ENCODE measurements at regions not wholly inside any gene's neighbourhood (a gene's known extent, or its start where the extent isn't known, plus 50 kb on each side); places are given as distances from the start of the nearest gene placed in this dataset.
"Not testable (repeated sequence)": the region's sequence is repeated elsewhere in the genome, so short reads cannot be mapped to it uniquely, and the experiment has no call there.

DNA sequence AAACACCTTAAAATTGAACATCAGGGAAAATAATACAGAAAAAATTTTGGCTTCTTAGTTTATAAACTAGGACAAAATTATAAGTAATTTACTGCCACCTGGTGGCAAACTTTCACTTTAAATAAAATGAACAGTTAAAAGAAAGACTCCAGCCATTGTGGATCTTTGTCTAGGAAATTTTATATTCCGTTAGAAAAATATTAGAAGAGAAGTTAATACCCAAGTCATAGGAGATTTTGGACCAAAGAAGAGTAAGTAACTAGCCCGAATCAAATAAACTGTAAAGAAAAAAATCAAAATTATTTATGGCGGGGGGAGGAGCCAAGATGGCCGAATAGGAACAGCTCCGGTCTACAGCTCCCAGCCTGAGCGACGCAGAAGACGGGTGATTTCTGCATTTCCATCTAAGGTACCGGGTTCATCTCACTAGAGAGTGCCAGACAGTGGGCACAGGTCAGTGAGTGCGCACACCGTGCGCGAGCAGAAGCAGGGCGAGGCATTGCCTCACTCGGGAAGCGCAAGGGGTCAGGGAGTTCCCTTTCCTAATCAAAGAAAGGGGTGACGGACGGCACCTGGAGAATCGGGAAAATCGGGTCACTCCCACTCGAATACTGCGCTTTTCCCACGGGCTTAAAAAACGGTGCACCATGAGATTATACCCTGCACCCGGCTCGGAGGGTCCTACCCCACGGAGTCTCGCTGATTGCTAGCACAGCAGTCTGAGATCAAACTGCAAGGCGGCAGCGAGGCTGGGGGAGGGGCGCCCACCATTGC, 73.4 kb upstream of the SCIN start:
- WGBS, 5 donors, result 67 to 79% (median 77%) methylated on average over 14 to 28 of the region's 31 CpGs
- DNase-seq, result peak in 1 of 2 donors; percentile 65
- H3K27ac ChIP-seq; H3K9me3 ChIP-seq; H3K36me3 ChIP-seq; H3K27me3 ChIP-seq; intact Hi-C loops (cut with DNase I; ENCODE audit: low total_unique reads); H3K4me1 ChIP-seq: not testable (repeated sequence)
- TF ChIP-seq, protein P1, sequence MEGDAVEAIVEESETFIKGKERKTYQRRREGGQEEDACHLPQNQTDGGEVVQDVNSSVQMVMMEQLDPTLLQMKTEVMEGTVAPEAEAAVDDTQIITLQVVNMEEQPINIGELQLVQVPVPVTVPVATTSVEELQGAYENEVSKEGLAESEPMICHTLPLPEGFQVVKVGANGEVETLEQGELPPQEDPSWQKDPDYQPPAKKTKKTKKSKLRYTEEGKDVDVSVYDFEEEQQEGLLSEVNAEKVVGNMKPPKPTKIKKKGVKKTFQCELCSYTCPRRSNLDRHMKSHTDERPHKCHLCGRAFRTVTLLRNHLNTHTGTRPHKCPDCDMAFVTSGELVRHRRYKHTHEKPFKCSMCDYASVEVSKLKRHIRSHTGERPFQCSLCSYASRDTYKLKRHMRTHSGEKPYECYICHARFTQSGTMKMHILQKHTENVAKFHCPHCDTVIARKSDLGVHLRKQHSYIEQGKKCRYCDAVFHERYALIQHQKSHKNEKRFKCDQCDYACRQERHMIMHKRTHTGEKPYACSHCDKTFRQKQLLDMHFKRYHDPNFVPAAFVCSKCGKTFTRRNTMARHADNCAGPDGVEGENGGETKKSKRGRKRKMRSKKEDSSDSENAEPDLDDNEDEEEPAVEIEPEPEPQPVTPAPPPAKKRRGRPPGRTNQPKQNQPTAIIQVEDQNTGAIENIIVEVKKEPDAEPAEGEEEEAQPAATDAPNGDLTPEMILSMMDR (IDR thresholded peaks at IDR 0.05), result peak in 2 of 7 experiments; percentile 13 to 38
- peak overlapping the region in 1 of 4 donors; percentile 40 for H3K4me3 ChIP-seq

DNA sequence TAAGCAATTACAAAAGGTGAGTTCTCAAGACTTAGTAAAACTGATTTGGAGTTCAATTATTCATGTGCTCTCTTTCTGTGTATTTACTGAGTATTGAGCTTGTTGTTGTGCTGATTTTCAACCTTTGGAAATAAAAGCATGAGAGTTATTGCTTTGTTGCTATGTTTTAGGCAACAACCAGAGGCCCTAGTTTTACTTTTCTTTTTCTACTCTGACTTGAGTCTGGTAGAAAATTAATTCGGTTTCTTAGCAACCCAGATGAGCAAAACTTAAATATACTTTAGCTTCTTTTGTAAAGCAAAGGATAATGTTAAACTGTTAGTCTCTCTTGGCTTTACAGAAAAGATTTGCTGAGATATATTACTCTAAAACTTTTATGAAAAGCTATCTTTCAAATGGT, 66.4 kb upstream of the SCIN start:
- Histone ChIP-seq H3K4me1 (no peaks in the 10 kb centered on the region), H3K27me3 (no peaks in the 10 kb centered on the region), H3K36me3 (no peaks in the 10 kb centered on the region), H3K4me3 (no peak overlapping the region), H3K9me3 (no peaks in the 10 kb centered on the region), H3K27ac (no peak overlapping the region)
- TF ChIP-seq, protein P1 (IDR thresholded peaks at IDR 0.05), result no peak
- TF ChIP-seq POLR2AphosphoS5 (IDR thresholded peaks at IDR 0.05) (no peak), EP300 (IDR thresholded peaks at IDR 0.05) (no peak), POLR2A (IDR thresholded peaks at IDR 0.05) (no peak)
- 15 to 32% (median 23%) methylated on average over 1 of the region's 1 CpG for WGBS, 5 donors
- intact Hi-C loops (cut with DNase I; ENCODE audit: low total_unique reads), result no loop called here
- peak in 1 of 2 donors; percentile 16 for DNase-seq

DNA sequence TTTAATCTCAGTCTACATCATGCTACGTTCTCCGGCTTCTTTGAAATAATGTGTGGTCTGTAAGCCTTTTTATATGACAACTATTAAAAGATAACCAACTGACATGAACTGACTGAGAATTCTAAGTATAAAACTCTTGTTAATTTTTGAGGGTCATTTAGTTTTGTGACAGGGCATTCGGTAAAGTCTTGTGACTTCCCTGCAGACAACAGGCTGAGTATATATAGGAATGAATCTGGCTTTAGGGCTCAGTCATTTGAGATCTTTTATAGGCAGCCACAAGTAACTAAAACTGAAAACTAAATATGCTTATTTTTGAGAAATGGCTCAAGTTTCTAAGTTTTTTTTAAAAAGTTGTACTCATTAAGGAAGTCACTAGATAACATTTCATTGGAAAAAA, 62.5 kb upstream of the SCIN start:
- Histone ChIP-seq H3K4me3 (no peak overlapping the region), H3K36me3 (no peaks in the 10 kb centered on the region), H3K4me1 (no peaks in the 10 kb centered on the region), H3K27me3 (no peaks in the 10 kb centered on the region), H3K27ac (no peak overlapping the region), H3K9me3 (no peaks in the 10 kb centered on the region)
- intact Hi-C loops (cut with DNase I; ENCODE audit: low total_unique reads), result no loop called here
- TF ChIP-seq, protein P1 (IDR thresholded peaks at IDR 0.05), result no peak
- TF ChIP-seq POLR2A (IDR thresholded peaks at IDR 0.05), result no peak
- TF ChIP-seq POLR2AphosphoS5 (IDR thresholded peaks at IDR 0.05), result no peak
- TF ChIP-seq EP300 (IDR thresholded peaks at IDR 0.05), result no peak
- 84 to 90% (median 85%) methylated on average over 3 of the region's 3 CpGs for WGBS, 5 donors
- no peak for DNase-seq

DNA sequence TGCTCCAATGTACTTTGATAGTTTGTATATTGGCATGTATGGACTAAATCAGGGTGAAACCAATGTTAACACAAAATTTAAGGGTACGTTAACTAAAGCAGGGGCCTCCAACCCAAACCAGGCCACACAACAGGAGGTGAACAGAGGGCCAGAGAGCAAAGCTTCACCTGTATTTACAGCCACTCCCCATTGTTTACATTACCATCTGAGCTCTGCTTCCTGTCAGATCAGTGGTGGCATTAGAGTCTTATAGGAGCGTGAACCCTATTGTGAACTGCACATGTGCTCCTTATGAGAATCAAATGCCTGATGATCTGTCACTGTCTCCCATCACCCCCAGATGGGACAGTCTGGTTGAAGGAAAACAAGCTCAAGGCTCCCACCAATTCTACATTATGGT, 62.0 kb upstream of the SCIN start:
- intact Hi-C loops (cut with DNase I; ENCODE audit: low total_unique reads), result no loop called here
- TF ChIP-seq, protein P1 (IDR thresholded peaks at IDR 0.05), result no peak
- TF ChIP-seq POLR2AphosphoS5 (IDR thresholded peaks at IDR 0.05) (no peak), EP300 (IDR thresholded peaks at IDR 0.05) (no peak), POLR2A (IDR thresholded peaks at IDR 0.05) (no peak)
- no peaks in the 10 kb centered on the region for H3K9me3 ChIP-seq
- H3K4me1 ChIP-seq, result no peaks in the 10 kb centered on the region
- H3K4me3 ChIP-seq, result no peak overlapping the region
- WGBS, 5 donors, result 42 to 80% (median 68%) methylated on average over 2 of the region's 2 CpGs
- no peak overlapping the region for H3K27ac ChIP-seq
- H3K36me3 ChIP-seq, result no peaks in the 10 kb centered on the region
- H3K27me3 ChIP-seq, result no peaks in the 10 kb centered on the region
- no peak for DNase-seq

Data from stomach (tissue), 8 donors.